ENCODE measurements at regions not wholly inside any gene's neighbourhood (a gene's known extent, or its start where the extent isn't known, plus 50 kb on each side); places are given as distances from the start of the nearest gene placed in this dataset.

GRCh38 chr14:71773898-71774481 is 158.2 kb upstream of the RGS6 start:
- no peak for TF ChIP-seq CTCF (IDR thresholded peaks at IDR 0.05; ENCODE audit: low read depth, low read length)
- H3K4me3 ChIP-seq (ENCODE audit: low read depth, low read length): no peak overlapping the region
- in situ Hi-C loops (cut with HindIII; ENCODE audit: low sequenced_read_pairs): no loop called here
- DNase-seq (ENCODE audit: low read depth, low spot score): no peak

GRCh38 chr14:71776471-71777360 is 155.5 kb upstream of the RGS6 start:
- DNase-seq (ENCODE audit: low read depth, low spot score): peak; percentile 77
- in situ Hi-C loops (cut with HindIII; ENCODE audit: low sequenced_read_pairs): no loop called here
- H3K4me3 ChIP-seq (ENCODE audit: low read depth, low read length): no peak overlapping the region
- peak; percentile 6 for TF ChIP-seq CTCF (IDR thresholded peaks at IDR 0.05; ENCODE audit: low read depth, low read length)

GRCh38 chr14:71780075-71780474 is 152.2 kb upstream of the RGS6 start:
- in situ Hi-C loops (cut with HindIII; ENCODE audit: low sequenced_read_pairs): no loop called here
- no peak for TF ChIP-seq CTCF (IDR thresholded peaks at IDR 0.05; ENCODE audit: low read depth, low read length)
- no peak for DNase-seq (ENCODE audit: low read depth, low spot score)
- no peak overlapping the region for H3K4me3 ChIP-seq (ENCODE audit: low read depth, low read length)

GRCh38 chr14:71780822-71781221 is 151.4 kb upstream of the RGS6 start:
- TF ChIP-seq CTCF (IDR thresholded peaks at IDR 0.05; ENCODE audit: low read depth, low read length): no peak
- no peak overlapping the region for H3K4me3 ChIP-seq (ENCODE audit: low read depth, low read length)
- DNase-seq (ENCODE audit: low read depth, low spot score): no peak
- in situ Hi-C loops (cut with HindIII; ENCODE audit: low sequenced_read_pairs): no loop called here

- H3K4me3 ChIP-seq (ENCODE audit: low read depth, low read length): no peak overlapping the region
- no peak for TF ChIP-seq CTCF (IDR thresholded peaks at IDR 0.05; ENCODE audit: low read depth, low read length)
- in situ Hi-C loops (cut with HindIII; ENCODE audit: low sequenced_read_pairs): no loop called here
These were observed 149.1 kb upstream of the RGS6 start for GRCh38 chr14:71783088-71783487.

GRCh38 chr14:71783786-71784185 is 148.4 kb upstream of the RGS6 start:
- H3K4me3 ChIP-seq (ENCODE audit: low read depth, low read length): no peak overlapping the region
- in situ Hi-C loops (cut with HindIII; ENCODE audit: low sequenced_read_pairs): no loop called here
- no peak for DNase-seq (ENCODE audit: low read depth, low spot score)
- no peak for TF ChIP-seq CTCF (IDR thresholded peaks at IDR 0.05; ENCODE audit: low read depth, low read length)

More at GRCh38 chr14:71783088-71783487, 149.1 kb upstream of the RGS6 start:
- no peak for DNase-seq (ENCODE audit: low read depth, low spot score)

Data from astrocyte of the spinal cord (primary cell).